ENCODE measurements at regions not wholly inside any gene's neighbourhood (a gene's known extent, or its start where the extent isn't known, plus 50 kb on each side); places are given as distances from the start of the nearest gene placed in this dataset.

DNA sequence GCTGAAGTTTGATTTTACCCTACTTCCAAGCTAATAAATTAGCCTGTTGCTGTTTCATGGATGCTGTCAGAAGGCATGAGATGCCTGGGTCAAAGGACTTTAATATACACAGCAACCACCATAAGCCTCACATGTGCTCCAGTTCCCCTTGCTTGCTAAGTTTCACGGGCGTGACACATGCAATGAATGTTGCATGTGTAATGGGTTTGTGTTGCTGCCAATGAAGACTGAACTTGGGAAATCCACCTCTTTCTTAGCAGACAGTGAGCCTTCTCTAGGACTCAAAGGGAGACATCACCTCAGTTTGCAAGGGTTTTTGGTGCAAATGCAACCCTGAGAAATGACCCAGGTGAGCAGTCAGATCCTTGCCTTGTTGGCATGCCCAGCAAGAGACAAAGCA is 505.5 kb upstream of the PODXL start:
- TF ChIP-seq CTCF (conservative IDR thresholded peaks at IDR 0.05) (no peak), EZH2 (IDR thresholded peaks at IDR 0.05; ENCODE audit: low read depth) (no peak)
